C4-2B (cell line): ENCODE measurements at regions not wholly inside any gene's neighbourhood (a gene's known extent, or its start where the extent isn't known, plus 50 kb on each side); places are given as distances from the start of the nearest gene placed in this dataset.

Experiments
- H3K27ac ChIP-seq: fragments of 450-650 bp; 2 replicates; pipeline ENCODE4 v1.5.1; 2017
- CTCF ChIP-seq: fragments of 450-650 bp; conservative IDR thresholded peaks from 2 replicates; pipeline ENCODE4 v1.5.1; 2017; ENCODE audit warnings: mild to moderate bottlenecking
- ZFX ChIP-seq: fragments of 450-650 bp; IDR thresholded peaks from 2 replicates; pipeline ENCODE4 v1.6.1; 2017

- TF ChIP-seq ZFX, result no peak
- no peak for TF ChIP-seq CTCF
- H3K27ac ChIP-seq, result no peak overlapping the region
Observed at GRCh38 chr4:174110180-174110579, 173.3 kb downstream of the FBXO8 start.

- H3K27ac ChIP-seq, result no peak overlapping the region
- TF ChIP-seq ZFX (no peak), CTCF (no peak)
Observed at GRCh38 chr4:174107746-174108354, 175.6 kb downstream of the FBXO8 start.

GRCh38 chr4:174105202-174105601, 178.3 kb downstream of the FBXO8 start:
- no peak for TF ChIP-seq CTCF
- no peak for TF ChIP-seq ZFX

GRCh38 chr4:174100910-174101309, 182.6 kb downstream of the FBXO8 start:
- no peak overlapping the region for H3K27ac ChIP-seq

More at GRCh38 chr4:174105202-174105601, 178.3 kb downstream of the FBXO8 start:
- no peak overlapping the region for H3K27ac ChIP-seq

GRCh38 chr4:174099712-174100111, 183.8 kb downstream of the FBXO8 start:
- no peak overlapping the region for H3K27ac ChIP-seq
- no peak for TF ChIP-seq ZFX
- TF ChIP-seq CTCF, result no peak

More at GRCh38 chr4:174100910-174101309, 182.6 kb downstream of the FBXO8 start:
- TF ChIP-seq ZFX (no peak), CTCF (no peak)

- H3K27ac ChIP-seq, result no peak overlapping the region
Observed at GRCh38 chr4:174096999-174097398, 186.5 kb downstream of the FBXO8 start.

GRCh38 chr4:174096456-174096855, 187.0 kb downstream of the FBXO8 start:
- no peak overlapping the region for H3K27ac ChIP-seq
- TF ChIP-seq ZFX (no peak), CTCF (no peak)

More at GRCh38 chr4:174096999-174097398, 186.5 kb downstream of the FBXO8 start:
- TF ChIP-seq ZFX (no peak), CTCF (no peak)
